H1 (cell line): ENCODE measurements at regions not wholly inside any gene's neighbourhood (a gene's known extent, or its start where the extent isn't known, plus 50 kb on each side); places are given as distances from the start of the nearest gene placed in this dataset.

Source experiments
- CTCF ChIA-PET: fragments of 300-600 bp; sonication (Branson Sonifier 250); formaldehyde crosslinking; loops from one replicate; lab custom pipeline; 2021; ENCODE audit not compliant: partially characterized antibody; lab: Charles Lee
- POLR2A ChIA-PET: fragments of 300-600 bp; sonication (Branson Sonifier 250); formaldehyde crosslinking; loops from one replicate; lab custom pipeline; 2021; ENCODE audit warnings: inconsistent platforms; ENCODE audit not compliant: partially characterized antibody; lab: Charles Lee
- DNase-seq, 2 experiments: peaks; one replicate each; pipeline versions ENCODE4 v3.0.0 to v3.0.0-alpha.2; 2010 to 2022; ENCODE audit warnings: low spot score in 2 of 2, low read depth in 1 of 2, mixed read lengths in 1 of 2
- FAIRE-seq: peaks from 2 replicates; lab custom pipeline; 2011; peaks lifted over from hg19 to GRCh38; lab: Jason Lieb, UNC
- H2AFZ ChIP-seq: 2 replicates; pipeline ENCODE4 v1.8.1; 2012; ENCODE audit warnings: low read length, inconsistent platforms
- H2AK5ac ChIP-seq: 2 replicates; pipeline ENCODE4 v1.6.1; 2013; ENCODE audit warnings: low read depth, low read length
- H2BK120ac ChIP-seq: replicated peaks from 2 replicates; pipeline ENCODE3; 2013; ENCODE audit warnings: low read depth, low read length, inconsistent platforms
- H2BK12ac ChIP-seq: 2 replicates; pipeline ENCODE4 v1.6.1; 2013; ENCODE audit warnings: low read depth, low read length
- H2BK15ac ChIP-seq: 2 replicates; pipeline ENCODE4 v1.6.1; 2013; ENCODE audit warnings: low read length
- H2BK20ac ChIP-seq: 2 replicates; pipeline ENCODE4 v1.6.1; 2013; ENCODE audit warnings: low read length
- H2BK5ac ChIP-seq: 2 replicates; pipeline ENCODE4 v1.6.1; 2013; ENCODE audit warnings: low read depth, low read length
- H3K14ac ChIP-seq: 2 replicates; pipeline ENCODE4 v1.6.1; 2013; ENCODE audit warnings: inconsistent platforms; ENCODE audit not compliant: insufficient read length
- H3K18ac ChIP-seq: 2 replicates; pipeline ENCODE4 v1.6.1; 2013; ENCODE audit warnings: low read length; ENCODE audit errors: extremely low read depth
- H3K23ac ChIP-seq: 2 replicates; pipeline ENCODE4 v1.6.1; 2013; ENCODE audit warnings: inconsistent platforms; ENCODE audit not compliant: insufficient read length
- H3K23me2 ChIP-seq: 2 replicates; pipeline ENCODE4 v1.6.1; 2013; ENCODE audit warnings: low read depth, low read length
- H3K27ac ChIP-seq: 2 replicates; pipeline ENCODE4 v1.6.1; 2011; ENCODE audit warnings: low read depth, low read length, inconsistent platforms
- H3K27me3 ChIP-seq, 4 experiments: replicated peaks in 1 of 4; 1 replicate in 1 of 4; 2 replicates in 3 of 4; pipeline versions ENCODE4 v1.6.1 to v1.8.1; 2011 to 2013; ENCODE audit warnings: low read length in 3 of 4, mild to moderate bottlenecking in 3 of 4, inconsistent platforms in 2 of 4, mixed read lengths in 2 of 4, moderate library complexity in 1 of 4; ENCODE audit not compliant: control insufficient read depth in 3 of 4, insufficient read depth in 3 of 4; ENCODE audit errors: extremely low read depth in 1 of 4
- H3K36me3 ChIP-seq, 4 experiments: 2 replicates each; pipeline versions ENCODE4 v1.6.1 to v1.8.1; 2011 to 2013; ENCODE audit warnings: mild to moderate bottlenecking in 4 of 4, low read length in 3 of 4, moderate library complexity in 2 of 4, control low read depth in 1 of 4, inconsistent platforms in 1 of 4; ENCODE audit not compliant: insufficient read depth in 4 of 4, control insufficient read depth in 2 of 4
- H3K4ac ChIP-seq: replicated peaks from 2 replicates; pipeline ENCODE3; 2013; ENCODE audit warnings: low read length, low read depth, mixed read lengths, inconsistent platforms; ENCODE audit not compliant: insufficient read length
- H3K4me1 ChIP-seq, 4 experiments: replicated peaks in 1 of 4; 1 replicate in 1 of 4; 2 replicates in 3 of 4; pipeline versions ENCODE4 v1.6.1 to v1.8.1; 2011 to 2013; ENCODE audit warnings: low read length in 3 of 4, inconsistent platforms in 2 of 4, mixed read lengths in 1 of 4; ENCODE audit not compliant: insufficient read depth in 4 of 4, control insufficient read depth in 3 of 4
- H3K4me2 ChIP-seq, 2 experiments: 2 replicates each; pipeline versions ENCODE4 v1.6.1 to v1.8.1; 2011 to 2013; ENCODE audit warnings: low read depth in 2 of 2, low read length in 2 of 2, control low read depth in 1 of 2, inconsistent platforms in 1 of 2, mild to moderate bottlenecking in 1 of 2; ENCODE audit not compliant: insufficient read depth in 1 of 2
- H3K4me3 ChIP-seq, 4 experiments: fragments of 200-600, 300-600 bp in 1 of 4; sonication (generic), shearing (Covaris generic), sonication (Bioruptor Twin) in 1 of 4; 2 replicates each; pipeline versions ENCODE4 v1.5.1 to v1.8.1; 2011 to 2016; ENCODE audit warnings: low read length in 4 of 4, low read depth in 3 of 4, control low read depth in 2 of 4, inconsistent platforms in 2 of 4, mild to moderate bottlenecking in 2 of 4, mixed read lengths in 1 of 4, moderate library complexity in 1 of 4; ENCODE audit not compliant: insufficient read depth in 2 of 4; ENCODE audit errors: extremely low read depth in 1 of 4
- H3K56ac ChIP-seq: replicated peaks from 2 replicates; pipeline ENCODE3; 2013; ENCODE audit warnings: low read depth, mild to moderate bottlenecking, mixed read lengths, low read length, inconsistent platforms; ENCODE audit not compliant: insufficient read length
- H3K79me1 ChIP-seq: 2 replicates; pipeline ENCODE4 v1.6.1; 2013; ENCODE audit warnings: low read depth, low read length, control low read depth
- H3K79me2 ChIP-seq, 2 experiments: 2 replicates each; pipeline versions ENCODE4 v1.6.1 to v1.8.1; 2012 to 2013; ENCODE audit warnings: low read length in 2 of 2, mild to moderate bottlenecking in 2 of 2, inconsistent platforms in 1 of 2; ENCODE audit not compliant: insufficient read depth in 2 of 2, control insufficient read depth in 1 of 2
- H3K9ac ChIP-seq, 4 experiments: replicated peaks in 1 of 4; 1 replicate in 1 of 4; 2 replicates in 3 of 4; pipeline versions ENCODE4 v1.6.1 to v1.8.1; 2011 to 2013; ENCODE audit warnings: low read depth in 3 of 4, low read length in 3 of 4, control low read depth in 2 of 4, mild to moderate bottlenecking in 2 of 4, moderate library complexity in 2 of 4, inconsistent platforms in 1 of 4; ENCODE audit errors: extremely low read depth in 1 of 4
- H3K9me3 ChIP-seq, 2 experiments: 2 replicates each; pipeline versions ENCODE4 v1.6.1 to v1.8.1; 2012 to 2013; ENCODE audit warnings: mild to moderate bottlenecking in 2 of 2, moderate library complexity in 2 of 2, control low read depth in 1 of 2, inconsistent platforms in 1 of 2, low read depth in 1 of 2, low read length in 1 of 2, mixed read lengths in 1 of 2; ENCODE audit not compliant: insufficient read depth in 2 of 2
- H4K20me1 ChIP-seq, 2 experiments: replicated peaks in 1 of 2; 2 replicates each; pipeline versions ENCODE3 to v1.8.1; 2011 to 2013; ENCODE audit warnings: inconsistent platforms in 2 of 2, low read length in 2 of 2, mild to moderate bottlenecking in 1 of 2; ENCODE audit not compliant: insufficient read depth in 2 of 2, control insufficient read depth in 1 of 2
- H4K5ac ChIP-seq: 2 replicates; pipeline ENCODE4 v1.6.1; 2013; ENCODE audit warnings: low read length, low read depth, mixed read lengths, inconsistent platforms; ENCODE audit not compliant: insufficient read length
- H4K8ac ChIP-seq: 2 replicates; pipeline ENCODE4 v1.8.0; 2013; ENCODE audit warnings: mild to moderate bottlenecking, moderate library complexity, low read length, inconsistent platforms; ENCODE audit not compliant: insufficient read depth; ENCODE audit errors: extremely low read depth
- H4K91ac ChIP-seq: replicated peaks from 2 replicates; pipeline ENCODE3; 2013; ENCODE audit warnings: low read length, mixed read lengths, inconsistent platforms; ENCODE audit not compliant: insufficient read length
- BACH1 ChIP-seq: IDR thresholded peaks from 2 replicates; pipeline ENCODE4 v1.6.1; 2012; ENCODE audit warnings: low read length, improper control_type of control experiment
- CBX8 ChIP-seq: fragments of 300-800, 300-1000 bp; sonication (generic); IDR thresholded peaks from 2 replicates; pipeline ENCODE4 v1.7.1; 2016; ENCODE audit warnings: low read depth, low read length, borderline replicate concordance
- CHD1 ChIP-seq: IDR thresholded peaks from 2 replicates; pipeline ENCODE4 v1.6.1; 2012; ENCODE audit warnings: low read depth, low read length, improper control_type of control experiment
- GABPA ChIP-seq: IDR thresholded peaks from 2 replicates; pipeline ENCODE4 v1.6.1; 2011; ENCODE audit warnings: mild to moderate bottlenecking, low read length, moderate library complexity, borderline replicate concordance; ENCODE audit not compliant: insufficient read depth
- HDAC6 ChIP-seq: IDR thresholded peaks from one replicate; pipeline ENCODE4 v1.7.1; 2012; ENCODE audit warnings: low read depth, mild to moderate bottlenecking, inconsistent platforms, low read length, moderate library complexity
- JUN ChIP-seq: IDR thresholded peaks from 2 replicates; pipeline ENCODE4 v1.6.1; 2011; ENCODE audit warnings: low read depth, mild to moderate bottlenecking, improper control_type of control experiment, low read length
- MAFK ChIP-seq: IDR thresholded peaks from 2 replicates; pipeline ENCODE4 v1.6.1; 2012; ENCODE audit warnings: low read depth, mild to moderate bottlenecking, improper control_type of control experiment, low read length
- POLR2A ChIP-seq, 2 experiments: IDR thresholded peaks; 1 replicate in 1 of 2; 2 replicates in 1 of 2; pipeline ENCODE4 v1.6.1; 2011; ENCODE audit warnings: low read depth in 2 of 2, low read length in 2 of 2, mild to moderate bottlenecking in 2 of 2; ENCODE audit errors: control extremely low read depth in 1 of 2
- SAP30 ChIP-seq: fragments of 300-600 bp; sonication (generic); IDR thresholded peaks from 2 replicates; pipeline ENCODE4 v1.7.1; 2012; ENCODE audit warnings: low read length, moderate library complexity, mild to moderate bottlenecking, inconsistent platforms; ENCODE audit not compliant: insufficient read depth, insufficient replicate concordance
- SP1 ChIP-seq: IDR thresholded peaks from 2 replicates; pipeline ENCODE4 v1.6.1; 2011; ENCODE audit warnings: low read depth, low read length
- TCF12 ChIP-seq: IDR thresholded peaks from 2 replicates; pipeline ENCODE4 v1.6.1; 2011; ENCODE audit warnings: low read depth, mild to moderate bottlenecking, low read length
- TEAD4 ChIP-seq: IDR thresholded peaks from 2 replicates; pipeline ENCODE4 v1.6.1; 2012; ENCODE audit warnings: low read depth, low read length, inconsistent platforms, mixed read lengths
- WGBS, 2 experiments: shearing (Covaris generic) in 1 of 2; methylation state at CpG; one replicate each; pipeline versions ENCODE4 v1.1.6 to v1.1.7; 2013 to 2015; ENCODE audit warnings: low lambda C conversion rate in 2 of 2, mixed read lengths in 2 of 2, inconsistent platforms in 1 of 2, low coverage in 1 of 2, missing lambda C conversion rate in 1 of 2; ENCODE audit not compliant: insufficient replicate concordance in 2 of 2, insufficient coverage in 1 of 2, insufficient read length in 1 of 2; ENCODE audit errors: extremely low coverage in 1 of 2, missing lambda C conversion rate in 1 of 2; 5-methylcytosine and 5-hydroxymethylcytosine counted together
- TF ChIP-seq, protein P1 (sequence below): IDR thresholded peaks from 2 replicates; pipeline ENCODE4 v1.6.1; 2012; ENCODE audit warnings: inconsistent platforms

DNA sequence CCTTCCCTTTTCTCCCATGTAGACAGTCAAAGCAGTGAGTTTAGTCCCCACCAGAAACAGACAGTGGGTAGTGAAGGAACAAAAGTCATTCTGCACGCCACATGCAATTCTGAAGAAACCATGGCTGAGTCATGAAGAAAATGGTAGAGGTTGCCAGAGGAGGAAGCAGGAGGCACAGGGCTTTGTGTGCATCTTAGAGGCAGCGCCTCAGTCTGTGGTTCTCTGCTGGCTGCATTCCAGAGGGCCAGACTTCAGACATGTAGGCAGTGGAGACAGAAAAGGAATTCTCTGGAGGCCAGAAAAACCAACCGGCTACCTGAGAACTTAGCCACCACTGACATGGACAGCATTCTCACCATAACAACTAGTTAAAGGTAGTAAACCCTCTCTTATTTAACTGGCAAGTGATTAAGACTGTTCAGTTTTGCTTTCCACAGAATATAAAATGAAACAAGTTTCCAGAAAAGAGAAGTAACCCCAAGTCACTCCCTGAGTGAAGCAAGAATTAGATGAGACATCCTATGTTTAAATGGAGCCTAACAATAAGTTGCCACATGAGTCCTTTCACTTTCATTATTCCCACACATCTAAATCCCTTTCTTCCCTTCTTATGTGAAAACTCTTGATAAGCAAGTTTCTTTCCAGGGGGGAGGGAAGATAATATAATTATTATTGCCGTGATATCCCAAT lies 556.1 kb downstream of the SOX6 start:
- Histone ChIP-seq H2AFZ (no peak overlapping the region), H2BK12ac (no peak overlapping the region), H3K4me3 (no peak overlapping the region), H3K27me3 (no peaks in the 10 kb centered on the region), H4K8ac (no peak overlapping the region), H3K4me2 (no peak overlapping the region), H3K56ac (no peak overlapping the region), H3K79me1 (no peaks in the 10 kb centered on the region), H2BK5ac (no peak overlapping the region), H3K4me1 (no peaks in the 10 kb centered on the region), H3K79me2 (no peaks in the 10 kb centered on the region), H3K27ac (no peak overlapping the region), H3K9ac (no peak overlapping the region), H3K4ac (no peak overlapping the region), H3K18ac (no peak overlapping the region), H2BK20ac (no peak overlapping the region), H3K23ac (no peak overlapping the region), H4K20me1 (no peaks in the 10 kb centered on the region), H3K9me3 (no peaks in the 10 kb centered on the region), H2AK5ac (no peak overlapping the region), H3K23me2 (no peaks in the 10 kb centered on the region), H3K14ac (no peak overlapping the region), H4K5ac (no peak overlapping the region), H4K91ac (no peak overlapping the region), H2BK15ac (no peak overlapping the region), H2BK120ac (no peak overlapping the region), H3K36me3 (no peaks in the 10 kb centered on the region)
- no peak for FAIRE-seq
- WGBS, 2 experiments: 79% methylated on average over 4 of the region's 4 CpGs; no CpG with 5 or more reads in 1 of the 2 experiments
- ChIA-PET CTCF (no interaction called here), POLR2A (no interaction called here)
- TF ChIP-seq CHD1 (no peak), BACH1 (no peak), MAFK (no peak), TEAD4 (no peak), JUN (no peak), TCF12 (no peak), HDAC6 (no peak), CBX8 (no peak), POLR2A (IDR thresholded peaks at IDR 0.05; ENCODE audit: control extremely low read depth in 1 of 2, low read depth in 2 of 2, low read length in 2 of 2) (no peak), SAP30 (no peak), SP1 (no peak), GABPA (no peak)
- TF ChIP-seq, protein P1, sequence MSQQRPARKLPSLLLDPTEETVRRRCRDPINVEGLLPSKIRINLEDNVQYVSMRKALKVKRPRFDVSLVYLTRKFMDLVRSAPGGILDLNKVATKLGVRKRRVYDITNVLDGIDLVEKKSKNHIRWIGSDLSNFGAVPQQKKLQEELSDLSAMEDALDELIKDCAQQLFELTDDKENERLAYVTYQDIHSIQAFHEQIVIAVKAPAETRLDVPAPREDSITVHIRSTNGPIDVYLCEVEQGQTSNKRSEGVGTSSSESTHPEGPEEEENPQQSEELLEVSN: no peak
- no peak for DNase-seq
